ENCODE measurements at regions not wholly inside any gene's neighbourhood (a gene's known extent, or its start where the extent isn't known, plus 50 kb on each side); places are given as distances from the start of the nearest gene placed in this dataset.

DNA sequence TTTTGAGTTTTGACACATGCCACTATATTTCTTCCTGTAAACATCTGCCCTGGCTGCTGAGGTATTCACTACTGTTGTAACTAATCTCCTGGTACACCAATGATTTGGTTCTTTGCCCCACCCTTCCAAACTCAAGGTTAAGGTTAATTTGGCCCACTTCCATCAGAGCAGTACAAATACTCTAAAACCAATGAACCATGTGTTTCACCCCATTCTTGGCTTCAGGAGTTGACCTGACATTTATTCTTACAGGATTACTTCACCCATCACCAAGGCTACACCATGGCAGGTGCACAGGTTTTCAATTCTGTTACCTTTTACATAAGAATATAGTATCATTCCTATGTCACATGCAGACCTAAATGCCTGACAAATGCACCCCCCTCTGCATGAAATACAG, 1179.9 kb downstream of the ZPLD1 start (continued):
- no peak for TF ChIP-seq POLR2AphosphoS5 (IDR thresholded peaks at IDR 0.05; ENCODE audit: low read depth, low read length)
- TF ChIP-seq GTF2F1 (IDR thresholded peaks at IDR 0.05; ENCODE audit: borderline replicate concordance, low read depth, low read length) = no peak
- no peak for TF ChIP-seq BRCA1 (IDR thresholded peaks at IDR 0.05; ENCODE audit: low read depth, low read length)
- TF ChIP-seq CBX5 (IDR thresholded peaks at IDR 0.05; ENCODE audit: low read depth, low read length) = no peak
- no peak for TF ChIP-seq CBX8 (IDR thresholded peaks at IDR 0.05; ENCODE audit: borderline replicate concordance, low read depth, low read length)
- TF ChIP-seq CTCF (IDR thresholded peaks at IDR 0.05; ENCODE audit: control extremely low read depth in 1 of 3, insufficient read depth in 1 of 3, low read depth in 1 of 3, low read length in 3 of 3) = no peak
